DOHH2 (cell line): ENCODE measurements at regions not wholly inside any gene's neighbourhood (a gene's known extent, or its start where the extent isn't known, plus 50 kb on each side); places are given as distances from the start of the nearest gene placed in this dataset.

Experiments used
- H3F3A ChIP-seq: fragments of 200-600 bp; sonication (generic), shearing (Covaris generic); 2 replicates; pipeline ENCODE4 v1.6.0; 2016; ENCODE audit warnings: antibody characterized with exemption, mild to moderate bottlenecking; ENCODE audit not compliant: control insufficient read depth, insufficient read depth
- H3K27ac ChIP-seq: fragments of 200-600 bp; sonication (generic); 2 replicates; pipeline ENCODE4 v1.5.1; 2014; ENCODE audit warnings: low read depth, mild to moderate bottlenecking, low read length, moderate library complexity
- H3K27me3 ChIP-seq: fragments of 200-600 bp; sonication (generic); 2 replicates; pipeline ENCODE4 v1.6.1; 2014; ENCODE audit warnings: mild to moderate bottlenecking, low read length, mixed read lengths; ENCODE audit not compliant: control insufficient read depth
- H3K36me3 ChIP-seq: fragments of 200-600 bp; sonication (generic); 2 replicates; pipeline ENCODE4 v1.6.1; 2014; ENCODE audit warnings: mild to moderate bottlenecking, low read length, moderate library complexity, mixed read lengths; ENCODE audit not compliant: control insufficient read depth
- H3K4me1 ChIP-seq: fragments of 200-600 bp; sonication (generic); 2 replicates; pipeline ENCODE4 v1.6.1; 2014; ENCODE audit warnings: mild to moderate bottlenecking, low read length, mixed read lengths; ENCODE audit not compliant: control insufficient read depth
- H3K4me2 ChIP-seq: fragments of 200-600 bp; sonication (generic); 2 replicates; pipeline ENCODE4 v1.6.0; 2014; ENCODE audit warnings: mild to moderate bottlenecking, low read length, moderate library complexity
- H3K4me3 ChIP-seq: fragments of 200-600 bp; sonication (generic); 2 replicates; pipeline ENCODE4 v1.5.1; 2014; ENCODE audit warnings: mild to moderate bottlenecking, low read length, mixed read lengths
- H3K79me2 ChIP-seq: fragments of 200-600 bp; sonication (generic); 2 replicates; pipeline ENCODE4 v1.6.1; 2014; ENCODE audit warnings: mild to moderate bottlenecking, low read length, mixed read lengths; ENCODE audit not compliant: control insufficient read depth
- H3K9me2 ChIP-seq: fragments of 200-600 bp; sonication (generic); replicated peaks from 2 replicates; pipeline ENCODE4 v1.6.1; 2014; ENCODE audit warnings: mild to moderate bottlenecking, low read length, mixed read lengths; ENCODE audit not compliant: control insufficient read depth
- H3K9me3 ChIP-seq: fragments of 200-600 bp; sonication (generic); 2 replicates; pipeline ENCODE4 v1.6.1; 2014; ENCODE audit warnings: antibody characterized with exemption, low read length, mixed read lengths; ENCODE audit not compliant: control insufficient read depth, insufficient read depth
- H4K20me1 ChIP-seq: fragments of 200-600 bp; sonication (generic); 2 replicates; pipeline ENCODE4 v1.6.0; 2014; ENCODE audit warnings: low read depth, mild to moderate bottlenecking, antibody characterized with exemption, low read length, moderate library complexity; ENCODE audit not compliant: control insufficient read depth, insufficient read depth
- CTCF ChIP-seq: fragments of 200-600 bp; sonication (generic); IDR thresholded peaks from one replicate; pipeline ENCODE4 v1.5.1; 2014; ENCODE audit warnings: antibody characterized with exemption, mild to moderate bottlenecking, low read depth, low read length; ENCODE audit not compliant: poor library complexity, severe bottlenecking
- EZH2phosphoT487 ChIP-seq: fragments of 200-600 bp; sonication (generic); IDR thresholded peaks from 2 replicates; pipeline ENCODE4 v1.6.1; 2017; ENCODE audit warnings: borderline replicate concordance, mild to moderate bottlenecking, antibody characterized with exemption, low read length, moderate library complexity, mixed read lengths

DNA sequence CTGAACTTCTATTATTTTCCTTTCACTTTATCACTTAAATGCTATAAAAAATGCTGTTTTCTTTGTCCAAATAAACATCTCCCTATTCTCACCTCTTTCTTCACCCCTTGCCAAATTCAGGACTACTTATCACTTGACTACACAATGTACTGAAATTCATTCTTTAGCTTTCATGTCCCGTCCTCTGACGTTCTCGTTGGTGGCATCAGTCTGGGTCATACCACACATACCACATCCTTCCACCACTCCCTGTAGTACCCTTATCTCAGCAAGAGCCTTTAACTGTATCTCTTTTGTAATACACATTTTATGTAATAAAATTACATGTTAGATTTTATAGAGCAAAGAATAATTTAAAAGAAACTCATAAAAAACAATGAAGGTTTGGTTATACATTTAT is 231.1 kb upstream of the PAPPA start:
- Histone ChIP-seq H3K27me3 (no peaks in the 10 kb centered on the region), H3K79me2 (no peaks in the 10 kb centered on the region), H3K4me2 (no peak overlapping the region), H3K27ac (no peak overlapping the region), H3K9me2 (no peaks in the 10 kb centered on the region), H3K4me1 (no peaks in the 10 kb centered on the region), H3K4me3 (no peak overlapping the region), H3F3A (no peaks in the 10 kb centered on the region), H4K20me1 (no peaks in the 10 kb centered on the region), H3K9me3 (no peaks in the 10 kb centered on the region), H3K36me3 (no peaks in the 10 kb centered on the region)
- TF ChIP-seq CTCF (no peak), EZH2phosphoT487 (no peak)

GRCh38 chr9:115923410-115923809 is 230.2 kb upstream of the PAPPA start:
- Histone ChIP-seq H3K9me3 (no peaks in the 10 kb centered on the region), H4K20me1 (no peaks in the 10 kb centered on the region), H3F3A (no peaks in the 10 kb centered on the region), H3K79me2 (no peaks in the 10 kb centered on the region), H3K9me2 (no peaks in the 10 kb centered on the region), H3K4me2 (no peak overlapping the region), H3K4me1 (no peaks in the 10 kb centered on the region), H3K36me3 (no peaks in the 10 kb centered on the region), H3K27me3 (no peaks in the 10 kb centered on the region), H3K27ac (no peak overlapping the region), H3K4me3 (no peak overlapping the region)
- TF ChIP-seq EZH2phosphoT487, result no peak
- no peak for TF ChIP-seq CTCF

DNA sequence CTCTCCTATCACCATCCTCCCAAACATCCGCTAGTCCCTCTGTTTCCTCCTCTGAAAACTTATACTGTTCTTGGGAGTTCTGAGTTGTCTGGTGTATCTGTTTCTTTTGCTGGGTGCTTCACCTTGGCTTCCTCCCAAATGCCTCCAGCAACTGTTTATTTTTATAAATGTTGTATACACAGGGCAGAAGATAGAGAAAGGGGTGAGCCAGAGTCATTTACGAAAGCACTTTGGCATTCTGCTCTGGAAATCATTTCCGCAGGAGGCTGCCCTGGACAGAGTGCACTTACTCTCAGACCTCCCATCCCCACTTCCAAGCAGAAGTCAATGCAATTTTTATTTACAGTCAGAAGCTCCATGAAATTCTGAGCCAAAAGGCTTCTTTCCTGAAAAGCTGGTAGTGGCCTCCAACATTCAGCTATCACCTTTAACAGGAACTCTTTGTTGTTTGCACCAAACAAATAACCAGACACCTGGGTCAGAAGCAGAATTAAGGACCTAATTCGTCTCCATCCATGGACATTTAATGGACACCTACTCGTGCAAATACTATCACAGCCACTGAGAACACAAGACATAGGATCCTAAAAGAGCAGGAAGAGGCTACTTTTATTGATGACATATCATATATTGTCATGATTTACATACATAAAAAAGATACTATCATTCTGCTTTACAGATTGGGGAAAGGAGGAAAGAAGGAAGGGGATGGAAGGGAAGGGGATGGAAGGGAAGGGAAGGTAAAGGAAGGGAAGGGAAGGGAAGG is 229.5 kb upstream of the PAPPA start:
- Histone ChIP-seq H3K27ac (no peak overlapping the region), H3K4me3 (no peak overlapping the region), H3K79me2 (no peaks in the 10 kb centered on the region), H3K9me3 (no peaks in the 10 kb centered on the region), H3K9me2 (no peaks in the 10 kb centered on the region), H3K4me1 (no peaks in the 10 kb centered on the region), H3K27me3 (no peaks in the 10 kb centered on the region), H4K20me1 (no peaks in the 10 kb centered on the region), H3F3A (no peaks in the 10 kb centered on the region), H3K4me2 (no peak overlapping the region), H3K36me3 (no peaks in the 10 kb centered on the region)
- TF ChIP-seq CTCF (no peak), EZH2phosphoT487 (no peak)
